Subcutaneous abdominal adipose tissue (tissue), 5 donors: ENCODE measurements at regions not wholly inside any gene's neighbourhood (a gene's known extent, or its start where the extent isn't known, plus 50 kb on each side); places are given as distances from the start of the nearest gene placed in this dataset.

Experiments
- H3K27ac ChIP-seq: one replicate; pipeline ENCODE4 v1.7.0; 2013; ENCODE audit warnings: low read depth, mild to moderate bottlenecking, inconsistent platforms, low read length, moderate library complexity
- H3K27me3 ChIP-seq, 5 donors: one replicate each; pipeline ENCODE4 v1.7.0; 2013; ENCODE audit warnings: low read length in 5 of 5, inconsistent platforms in 1 of 5; ENCODE audit not compliant: control insufficient read depth in 5 of 5, insufficient read depth in 4 of 5
- H3K36me3 ChIP-seq, 5 donors: one replicate each; pipeline ENCODE4 v1.7.0; 2013; ENCODE audit warnings: low read length in 5 of 5; ENCODE audit not compliant: control insufficient read depth in 5 of 5, insufficient read depth in 5 of 5
- H3K4me1 ChIP-seq, 5 donors: one replicate each; pipeline ENCODE4 v1.7.0; 2013; ENCODE audit warnings: low read length in 5 of 5, mild to moderate bottlenecking in 3 of 5, moderate library complexity in 1 of 5; ENCODE audit not compliant: control insufficient read depth in 5 of 5, insufficient read depth in 5 of 5
- H3K4me3 ChIP-seq, 5 donors: one replicate each; pipeline ENCODE4 v1.7.0; 2013; ENCODE audit warnings: low read length in 5 of 5, low read depth in 1 of 5
- H3K9ac ChIP-seq, 5 donors: one replicate each; pipeline ENCODE4 v1.7.0; 2013; ENCODE audit warnings: low read length in 5 of 5, mild to moderate bottlenecking in 4 of 5, moderate library complexity in 3 of 5
- H3K9me3 ChIP-seq, 5 donors: one replicate each; pipeline ENCODE4 v1.7.0; 2013; ENCODE audit warnings: low read length in 5 of 5; ENCODE audit not compliant: control insufficient read depth in 5 of 5
- donor health status: healthy.
- donor health status: healthy.
- donor health status: healthy.
- donor health status: healthy.
- donor health status: healthy.

DNA sequence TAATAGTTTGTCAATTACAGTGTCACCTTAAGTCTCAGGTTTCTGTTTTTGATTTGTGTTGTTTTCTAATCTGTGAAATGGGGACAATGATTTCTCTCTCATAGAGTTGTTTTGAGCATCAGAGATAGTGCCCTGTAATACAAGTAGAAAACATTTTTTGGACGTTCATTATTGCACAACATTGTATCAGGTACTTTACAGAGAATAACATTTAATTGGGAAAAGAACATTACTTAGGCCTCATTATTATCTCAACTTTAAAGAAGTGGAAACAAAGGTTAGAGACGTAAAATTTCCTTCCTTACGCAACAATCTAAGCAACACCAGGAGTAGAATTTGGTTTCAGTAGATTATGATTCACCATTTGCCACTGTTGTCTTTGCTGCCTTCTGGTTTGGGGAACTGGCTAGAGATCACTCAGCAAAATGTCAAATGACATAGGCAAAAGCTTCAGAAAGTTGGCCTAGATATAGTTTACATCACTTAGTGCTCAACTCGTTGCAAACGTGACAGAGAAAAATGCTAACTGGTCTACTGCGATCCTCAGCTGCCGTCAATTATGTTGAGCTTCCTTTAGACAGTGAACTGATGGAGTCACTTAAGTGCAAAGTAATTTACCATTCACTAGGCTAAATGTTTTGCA lies 1026.8 kb downstream of the CDH11 start:
- Histone ChIP-seq H3K27ac (no peak overlapping the region), H3K9me3 (no peaks in the 10 kb centered on the region), H3K27me3 (no peaks in the 10 kb centered on the region), H3K4me1 (no peaks in the 10 kb centered on the region), H3K9ac (no peak overlapping the region), H3K36me3 (no peaks in the 10 kb centered on the region), H3K4me3 (no peak overlapping the region)

DNA sequence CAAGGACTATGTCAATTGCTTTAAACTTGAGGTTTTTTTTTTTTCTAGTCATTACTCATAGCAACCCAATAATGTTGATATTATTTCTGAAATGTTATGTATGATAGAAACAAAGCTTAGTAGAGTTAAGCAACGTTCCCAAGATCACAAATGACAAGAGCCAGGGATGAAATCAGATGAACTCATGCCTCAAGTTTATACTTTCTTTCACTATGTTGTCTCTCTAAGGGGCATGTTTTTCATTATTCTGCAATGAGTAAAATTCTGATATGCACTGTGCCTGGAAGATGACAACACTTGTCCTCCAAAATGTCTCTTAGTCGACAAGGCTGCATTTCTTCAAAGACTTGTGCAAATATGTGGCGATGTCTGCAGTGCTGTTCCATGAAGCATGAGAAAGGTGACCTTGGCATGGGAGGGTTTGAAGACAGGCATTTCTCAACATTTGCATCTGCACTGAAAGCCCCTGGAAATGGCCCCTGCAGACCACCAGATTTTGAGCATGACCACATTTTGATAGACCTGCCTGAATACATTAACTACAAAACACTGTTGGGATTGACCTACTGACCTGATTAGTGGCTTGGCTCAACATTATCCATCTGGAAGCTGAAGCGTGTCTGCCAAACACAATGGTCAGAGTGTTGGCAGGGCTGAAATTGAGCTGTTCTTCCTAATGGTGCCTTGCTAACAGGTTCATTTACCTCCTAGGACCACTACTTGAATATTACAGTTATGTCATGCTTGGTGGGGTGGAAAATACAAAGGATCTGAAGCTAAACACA lies 1027.5 kb downstream of the CDH11 start:
- Histone ChIP-seq H3K4me1 (no peaks in the 10 kb centered on the region), H3K27me3 (no peaks in the 10 kb centered on the region), H3K27ac (no peak overlapping the region), H3K9me3 (no peaks in the 10 kb centered on the region), H3K4me3 (no peak overlapping the region), H3K36me3 (no peaks in the 10 kb centered on the region), H3K9ac (no peak overlapping the region)

- no peaks in the 10 kb centered on the region for H3K27me3 ChIP-seq
- no peaks in the 10 kb centered on the region for H3K36me3 ChIP-seq
- H3K9ac ChIP-seq, result no peak overlapping the region
- H3K9me3 ChIP-seq, result no peaks in the 10 kb centered on the region
- H3K27ac ChIP-seq, result no peak overlapping the region
- H3K4me1 ChIP-seq, result no peaks in the 10 kb centered on the region
- no peak overlapping the region for H3K4me3 ChIP-seq
These were observed 1029.6 kb downstream of the CDH11 start for GRCh38 chr16:64092271-64092670.

DNA sequence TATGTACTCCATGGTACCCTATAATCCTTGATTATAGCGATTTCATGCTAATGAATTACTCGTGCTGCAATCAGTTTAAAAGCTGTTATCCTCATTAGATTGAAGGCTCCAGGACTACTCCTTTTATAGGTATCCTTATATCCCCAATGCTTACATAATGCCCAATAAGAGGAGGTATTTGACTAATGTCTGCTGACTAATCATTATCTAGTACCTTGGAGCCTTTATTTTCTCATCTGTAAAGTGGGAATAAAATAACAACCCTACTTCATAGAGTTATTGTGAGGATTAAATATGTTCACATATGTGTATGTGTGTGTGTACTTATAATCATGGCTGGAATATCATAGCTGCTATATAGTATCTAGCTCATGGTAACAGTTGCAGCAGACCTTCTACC lies 1031.5 kb downstream of the CDH11 start:
- H3K4me3 ChIP-seq, result no peak overlapping the region
- no peaks in the 10 kb centered on the region for H3K27me3 ChIP-seq
- no peak overlapping the region for H3K9ac ChIP-seq
- no peaks in the 10 kb centered on the region for H3K9me3 ChIP-seq
- H3K27ac ChIP-seq, result no peak overlapping the region
- peaks cover 0 to 1% (median 0%) of the 10 kb centered on the region in 5 donors for H3K4me1 ChIP-seq
- no peaks in the 10 kb centered on the region for H3K36me3 ChIP-seq

DNA sequence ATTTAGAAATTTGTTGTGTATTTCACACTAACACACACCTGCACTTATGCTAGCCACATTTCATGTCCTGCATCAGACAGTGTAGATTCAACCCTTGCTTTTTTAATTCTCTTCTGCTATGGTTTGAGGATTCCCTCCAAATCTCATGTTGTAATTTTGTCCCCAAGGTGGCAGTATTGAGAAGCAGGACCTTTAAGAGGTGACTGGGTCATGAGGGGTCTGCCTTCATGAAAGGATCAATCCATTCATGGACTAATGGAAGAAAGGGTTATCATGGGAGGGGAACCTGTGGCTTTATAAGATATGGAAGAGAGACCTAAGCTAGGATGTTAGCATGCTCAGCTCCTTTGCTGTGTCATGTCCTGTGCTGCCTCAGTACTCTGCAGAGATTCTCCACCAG lies 1032.2 kb downstream of the CDH11 start:
- no peak overlapping the region for H3K27ac ChIP-seq
- no peaks in the 10 kb centered on the region for H3K27me3 ChIP-seq
- peaks cover 0 to 4% (median 0%) of the 10 kb centered on the region in 5 donors for H3K4me1 ChIP-seq
- H3K9ac ChIP-seq, result no peak overlapping the region
- no peak overlapping the region for H3K4me3 ChIP-seq
- no peaks in the 10 kb centered on the region for H3K36me3 ChIP-seq
- no peaks in the 10 kb centered on the region for H3K9me3 ChIP-seq

DNA sequence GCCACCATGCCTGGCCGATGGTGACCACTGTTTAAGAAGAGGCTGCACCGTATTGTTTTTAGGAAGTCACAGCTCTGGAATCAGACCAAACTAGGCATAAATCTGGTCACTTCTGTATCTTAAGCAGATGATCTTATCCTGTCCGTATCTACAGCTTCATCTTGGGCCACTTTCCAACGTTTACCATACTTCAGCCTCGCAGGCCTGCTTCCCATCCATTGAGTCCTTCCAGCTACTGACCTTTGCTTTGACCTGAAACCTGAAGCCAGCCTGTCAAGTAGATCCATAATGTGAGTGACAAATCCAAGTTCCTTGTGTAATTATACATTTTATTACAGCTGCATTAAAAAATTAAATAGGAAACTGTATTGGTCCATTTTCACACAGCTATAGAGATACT lies 1033.0 kb downstream of the CDH11 start:
- Histone ChIP-seq H3K27me3 (no peaks in the 10 kb centered on the region), H3K4me1 (peaks cover 0 to 4% (median 0%) of the 10 kb centered on the region in 5 donors), H3K27ac (no peak overlapping the region)

DNA sequence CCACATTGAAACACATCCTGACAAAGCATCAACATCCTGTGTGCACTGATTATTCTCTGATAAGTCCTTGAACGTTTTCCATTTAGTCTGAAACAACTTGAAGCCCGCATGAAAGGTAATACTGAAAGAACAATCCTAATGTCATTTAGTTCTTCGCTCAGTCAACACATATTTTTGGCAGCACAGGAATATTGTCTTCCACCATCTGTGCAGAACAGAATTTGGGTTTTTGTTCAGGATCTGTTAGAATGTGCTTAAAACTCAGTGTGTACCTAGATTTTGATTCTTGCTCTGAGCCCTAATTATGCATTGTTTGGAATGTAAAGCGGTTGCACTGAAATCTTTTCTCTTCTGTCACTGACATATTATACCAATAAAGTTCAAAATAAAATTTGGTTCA lies 1036.6 kb downstream of the CDH11 start:
- no peak overlapping the region for H3K9ac ChIP-seq
- H3K36me3 ChIP-seq, result no peaks in the 10 kb centered on the region
- H3K27ac ChIP-seq, result no peak overlapping the region
- peaks cover 0 to 4% (median 0%) of the 10 kb centered on the region in 5 donors for H3K4me1 ChIP-seq
- no peaks in the 10 kb centered on the region for H3K9me3 ChIP-seq
- H3K4me3 ChIP-seq, result no peak overlapping the region
- no peaks in the 10 kb centered on the region for H3K27me3 ChIP-seq

More for the DNA sequence above, 1033.0 kb downstream of the CDH11 start:
- H3K9me3 ChIP-seq, result no peaks in the 10 kb centered on the region
- no peak overlapping the region for H3K4me3 ChIP-seq
- H3K36me3 ChIP-seq, result no peaks in the 10 kb centered on the region
- H3K9ac ChIP-seq, result no peak overlapping the region

- no peak overlapping the region for H3K4me3 ChIP-seq
- H3K9me3 ChIP-seq, result no peaks in the 10 kb centered on the region
- H3K36me3 ChIP-seq, result no peaks in the 10 kb centered on the region
- no peak overlapping the region for H3K27ac ChIP-seq
- peaks cover 0 to 4% (median 0%) of the 10 kb centered on the region in 5 donors for H3K4me1 ChIP-seq
- H3K27me3 ChIP-seq, result no peaks in the 10 kb centered on the region
- no peak overlapping the region for H3K9ac ChIP-seq
These were observed 1037.2 kb downstream of the CDH11 start for GRCh38 chr16:64084706-64085105.

DNA sequence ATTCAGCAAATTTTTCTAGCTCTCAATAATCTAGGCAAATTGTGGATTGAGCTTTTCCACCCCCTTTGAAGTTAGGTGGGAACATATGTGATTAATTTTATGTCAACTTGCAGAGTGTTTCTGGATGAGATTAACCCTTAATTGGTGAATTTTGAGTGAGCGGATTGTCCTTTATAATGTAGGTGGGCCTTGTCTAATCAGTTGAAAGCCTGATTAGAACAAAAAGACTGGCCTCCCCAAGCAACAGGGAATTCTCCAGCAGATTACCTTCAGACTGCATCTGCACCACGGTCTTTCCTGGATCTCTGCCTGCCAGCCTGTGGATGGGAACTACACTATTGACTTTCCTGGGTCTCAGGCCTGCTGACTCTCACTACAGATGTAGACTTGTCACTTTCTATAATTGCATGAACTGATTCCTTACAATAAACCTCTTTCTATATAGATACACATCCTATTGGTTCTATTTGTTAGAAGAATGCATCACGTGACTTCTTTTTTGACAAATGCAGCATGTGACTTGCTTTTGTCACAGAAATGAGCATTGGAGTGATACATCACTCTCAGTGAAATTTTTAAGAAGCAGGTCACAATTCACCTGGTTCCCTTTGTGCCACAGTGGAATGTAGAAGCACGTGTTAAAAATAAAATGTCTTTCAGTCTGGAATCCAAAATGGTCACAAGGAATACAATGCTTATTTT lies 1038.3 kb downstream of the CDH11 start:
- Histone ChIP-seq H3K4me1 (peaks cover 0 to 4% (median 0%) of the 10 kb centered on the region in 5 donors), H3K9ac (no peak overlapping the region), H3K9me3 (no peaks in the 10 kb centered on the region), H3K27ac (no peak overlapping the region), H3K36me3 (no peaks in the 10 kb centered on the region), H3K27me3 (no peaks in the 10 kb centered on the region), H3K4me3 (no peak overlapping the region)

- Histone ChIP-seq H3K4me1 (no peaks in the 10 kb centered on the region), H3K27me3 (no peaks in the 10 kb centered on the region), H3K4me3 (no peak overlapping the region), H3K27ac (no peak overlapping the region), H3K9me3 (no peaks in the 10 kb centered on the region), H3K9ac (no peak overlapping the region), H3K36me3 (no peaks in the 10 kb centered on the region)
These were observed 1044.6 kb downstream of the CDH11 start for GRCh38 chr16:64077242-64077641.
